MCF 10A (cell line): ENCODE measurements at regions not wholly inside any gene's neighbourhood (a gene's known extent, or its start where the extent isn't known, plus 50 kb on each side); places are given as distances from the start of the nearest gene placed in this dataset.
"Not testable (repeated sequence)": the region's sequence is repeated elsewhere in the genome, so short reads cannot be mapped to it uniquely, and the experiment has no call there.

Experiments
- BruUV-seq: library from RNA; stranded (reverse); fragments of 400-500 nt; replicated peaks from 2 replicates; lab custom pipeline; 2021; lab: Mats Ljungman, UMichigan
- CTCF ChIA-PET: fragments of 300-600 bp; sonication (Branson Sonifier 250); formaldehyde crosslinking; extraction: SDS; loops from one replicate; lab custom pipeline; 2021; ENCODE audit warnings: antibody characterized with exemption, inconsistent platforms; lab: Yijun Ruan, JAX
- POLR2A ChIA-PET: fragments of 300-600, 350-650 bp; sonication (Branson Sonifier 250); formaldehyde crosslinking; extraction: SDS; loops from one replicate; lab custom pipeline; 2020; ENCODE audit warnings: antibody characterized with exemption, inconsistent platforms; lab: Yijun Ruan, JAX
- DNase-seq: peaks from one replicate; pipeline ENCODE4 v3.0.0-alpha.2; 2018; ENCODE audit not compliant: unreplicated experiment
- H3K27ac Mint-ChIP-seq: one replicate; pipeline ENCODE4 v1.8.0; 2022; ENCODE audit warnings: mild to moderate bottlenecking, low read depth, mixed read lengths; ENCODE audit not compliant: unreplicated experiment
- H3K27me3 Mint-ChIP-seq: one replicate; pipeline ENCODE4 v1.8.0; 2022; ENCODE audit warnings: mixed read lengths; ENCODE audit not compliant: insufficient read depth, unreplicated experiment
- H3K36me3 Mint-ChIP-seq: one replicate; pipeline ENCODE4 v1.8.0; 2022; ENCODE audit warnings: mild to moderate bottlenecking, moderate library complexity, mixed read lengths; ENCODE audit not compliant: insufficient read depth, unreplicated experiment
- H3K4me1 Mint-ChIP-seq: one replicate; pipeline ENCODE4 v1.8.0; 2022; ENCODE audit warnings: mixed read lengths; ENCODE audit not compliant: insufficient read depth, unreplicated experiment
- H3K4me3 Mint-ChIP-seq: one replicate; pipeline ENCODE4 v1.8.0; 2022; ENCODE audit warnings: mild to moderate bottlenecking, moderate library complexity, mixed read lengths; ENCODE audit not compliant: unreplicated experiment
- H3K9me3 Mint-ChIP-seq: one replicate; pipeline ENCODE4 v1.8.0; 2022; ENCODE audit warnings: mixed read lengths; ENCODE audit not compliant: unreplicated experiment
- CTCF ChIP-seq: fragments of 200-600 bp; IDR thresholded peaks from one replicate; pipeline ENCODE4 v1.8.0; 2022; ENCODE audit warnings: antibody characterized with exemption, mild to moderate bottlenecking; ENCODE audit not compliant: unreplicated experiment
- intact Hi-C: fragments of 100-400 bp; cut with micrococcal nuclease; formaldehyde crosslinking; loops from 2 replicates; pipeline ENCODE4 v1.14.1; 2022

GRCh38 chr5:89638871-89639270, 755.9 kb upstream of the MEF2C start:
- DNase-seq, result no peak
- POLR2A ChIA-PET, result no interaction called here
- no peak for TF ChIP-seq CTCF

GRCh38 chr5:89634176-89634575, 751.2 kb upstream of the MEF2C start:
- H3K4me1 Mint-ChIP-seq, DNase-seq, H3K4me3 Mint-ChIP-seq, BruUV-seq, H3K27ac Mint-ChIP-seq, H3K27me3 Mint-ChIP-seq, H3K36me3 Mint-ChIP-seq, intact Hi-C loops, H3K9me3 Mint-ChIP-seq, POLR2A ChIA-PET: not testable (repeated sequence)
- CTCF ChIA-PET, result interaction anchor here (0.6 kb wide), 1 partner anchor 707 kb away, joined by 3 read pairs; no protein-coding TSS in a partner anchor

More at GRCh38 chr5:89638871-89639270, 755.9 kb upstream of the MEF2C start:
- Mint-ChIP-seq H3K4me3 (no peak overlapping the region), H3K9me3 (peaks cover 8% of the 10 kb centered on the region), H3K4me1 (no peaks in the 10 kb centered on the region), H3K36me3 (peaks cover 6% of the 10 kb centered on the region), H3K27me3 (no peaks in the 10 kb centered on the region), H3K27ac (no peak overlapping the region)
- intact Hi-C loops, result no loop called here
- BruUV-seq, result no TSS peak
- CTCF ChIA-PET, result no interaction called here

- POLR2A ChIA-PET, H3K4me1 Mint-ChIP-seq, H3K36me3 Mint-ChIP-seq, H3K27ac Mint-ChIP-seq, intact Hi-C loops, CTCF ChIA-PET, H3K9me3 Mint-ChIP-seq, BruUV-seq, DNase-seq, H3K4me3 Mint-ChIP-seq, H3K27me3 Mint-ChIP-seq: not testable (repeated sequence)
Observed at GRCh38 chr5:89630064-89630463, 747.1 kb upstream of the MEF2C start.

GRCh38 chr5:89628876-89629635, 746.1 kb upstream of the MEF2C start:
- no TSS peak for BruUV-seq
- ChIA-PET POLR2A (no interaction called here), CTCF (no interaction called here)
- Mint-ChIP-seq H3K4me1 (no peaks in the 10 kb centered on the region), H3K9me3 (peaks cover 8% of the 10 kb centered on the region), H3K4me3 (no peak overlapping the region), H3K27ac (no peak overlapping the region), H3K36me3 (no peaks in the 10 kb centered on the region), H3K27me3 (no peaks in the 10 kb centered on the region)
- no peak for TF ChIP-seq CTCF
- DNase-seq, result no peak
- intact Hi-C loops, result no loop called here

- peaks cover 4% of the 10 kb centered on the region for H3K9me3 Mint-ChIP-seq
- TF ChIP-seq CTCF, result no peak
- H3K27me3 Mint-ChIP-seq, result no peaks in the 10 kb centered on the region
- POLR2A ChIA-PET, result no interaction called here
- BruUV-seq, result no TSS peak
- DNase-seq, result no peak
- CTCF ChIA-PET, result no interaction called here
- intact Hi-C loops, result no loop called here
- H3K4me3 Mint-ChIP-seq, result no peak overlapping the region
- H3K27ac Mint-ChIP-seq, result no peak overlapping the region
- no peaks in the 10 kb centered on the region for H3K4me1 Mint-ChIP-seq
- no peaks in the 10 kb centered on the region for H3K36me3 Mint-ChIP-seq
Observed at GRCh38 chr5:89615839-89616518, 733.0 kb upstream of the MEF2C start.
